ENCODE measurements at regions not wholly inside any gene's neighbourhood (a gene's known extent, or its start where the extent isn't known, plus 50 kb on each side); places are given as distances from the start of the nearest gene placed in this dataset.

GRCh38 chr5:163649514-163649913 is 144.1 kb downstream of the MAT2B start:
- no peaks in the 10 kb centered on the region for H3K79me2 ChIP-seq
- no peaks in the 10 kb centered on the region for H3K27me3 ChIP-seq
- H3K36me3 ChIP-seq (replicated peaks; ENCODE audit: insufficient read depth, low read depth) = no peaks in the 10 kb centered on the region
- DNase-seq (ENCODE audit: low spot score) = no peak
- no peak overlapping the region for H3K4me3 ChIP-seq
- no peak for TF ChIP-seq EZH2phosphoT487 (IDR thresholded peaks at IDR 0.05; ENCODE audit: low read depth, severe bottlenecking, unreplicated experiment)
- TF ChIP-seq EZH2 (IDR thresholded peaks at IDR 0.05; ENCODE audit: borderline replicate concordance) = no peak
- H3K9me2 ChIP-seq (replicated peaks; ENCODE audit: insufficient read depth) = no peaks in the 10 kb centered on the region
- H2AFZ ChIP-seq = no peak overlapping the region
- H4K20me1 ChIP-seq (ENCODE audit: insufficient read depth, poor library complexity, severe bottlenecking) = no peaks in the 10 kb centered on the region
- no peak overlapping the region for H3K4me2 ChIP-seq
- WGBS (ENCODE audit: low lambda C conversion rate, missing lambda C conversion rate) = 88% methylated on average over 2 of the region's 2 CpGs
- H3K9me3 ChIP-seq (ENCODE audit: low read depth) = no peaks in the 10 kb centered on the region
- no peak overlapping the region for H3K27ac ChIP-seq
- no peaks in the 10 kb centered on the region for H3K4me1 ChIP-seq (ENCODE audit: insufficient read depth)

GRCh38 chr5:163653526-163653925 is 148.1 kb downstream of the MAT2B start:
- TF ChIP-seq, protein P1, sequence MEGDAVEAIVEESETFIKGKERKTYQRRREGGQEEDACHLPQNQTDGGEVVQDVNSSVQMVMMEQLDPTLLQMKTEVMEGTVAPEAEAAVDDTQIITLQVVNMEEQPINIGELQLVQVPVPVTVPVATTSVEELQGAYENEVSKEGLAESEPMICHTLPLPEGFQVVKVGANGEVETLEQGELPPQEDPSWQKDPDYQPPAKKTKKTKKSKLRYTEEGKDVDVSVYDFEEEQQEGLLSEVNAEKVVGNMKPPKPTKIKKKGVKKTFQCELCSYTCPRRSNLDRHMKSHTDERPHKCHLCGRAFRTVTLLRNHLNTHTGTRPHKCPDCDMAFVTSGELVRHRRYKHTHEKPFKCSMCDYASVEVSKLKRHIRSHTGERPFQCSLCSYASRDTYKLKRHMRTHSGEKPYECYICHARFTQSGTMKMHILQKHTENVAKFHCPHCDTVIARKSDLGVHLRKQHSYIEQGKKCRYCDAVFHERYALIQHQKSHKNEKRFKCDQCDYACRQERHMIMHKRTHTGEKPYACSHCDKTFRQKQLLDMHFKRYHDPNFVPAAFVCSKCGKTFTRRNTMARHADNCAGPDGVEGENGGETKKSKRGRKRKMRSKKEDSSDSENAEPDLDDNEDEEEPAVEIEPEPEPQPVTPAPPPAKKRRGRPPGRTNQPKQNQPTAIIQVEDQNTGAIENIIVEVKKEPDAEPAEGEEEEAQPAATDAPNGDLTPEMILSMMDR (IDR thresholded peaks at IDR 0.05; ENCODE audit: poor library complexity) = no peak
- TF ChIP-seq EZH2phosphoT487 (IDR thresholded peaks at IDR 0.05; ENCODE audit: low read depth, severe bottlenecking, unreplicated experiment) = no peak
- Histone ChIP-seq H3K9me2 (replicated peaks; ENCODE audit: insufficient read depth) (no peaks in the 10 kb centered on the region), H3K36me3 (replicated peaks; ENCODE audit: insufficient read depth, low read depth) (no peaks in the 10 kb centered on the region), H2AFZ (no peak overlapping the region), H3K27ac (no peak overlapping the region), H3K27me3 (no peaks in the 10 kb centered on the region), H3K9me3 (ENCODE audit: low read depth) (no peaks in the 10 kb centered on the region), H4K20me1 (ENCODE audit: insufficient read depth, poor library complexity, severe bottlenecking) (no peaks in the 10 kb centered on the region), H3K4me2 (no peak overlapping the region), H3K79me2 (no peaks in the 10 kb centered on the region), H3K4me1 (ENCODE audit: insufficient read depth) (no peaks in the 10 kb centered on the region), H3K4me3 (no peak overlapping the region)
- WGBS (ENCODE audit: low lambda C conversion rate, missing lambda C conversion rate) = 96% methylated on average over 1 of the region's 1 CpG
- no peak for DNase-seq (ENCODE audit: low spot score)

GRCh38 chr5:163658702-163659567 is 153.5 kb downstream of the MAT2B start:
- Histone ChIP-seq H3K4me2 (no peak overlapping the region), H3K36me3 (replicated peaks; ENCODE audit: insufficient read depth, low read depth) (no peaks in the 10 kb centered on the region), H2AFZ (no peak overlapping the region), H3K4me3 (no peak overlapping the region), H3K9me2 (replicated peaks; ENCODE audit: insufficient read depth) (no peaks in the 10 kb centered on the region), H4K20me1 (ENCODE audit: insufficient read depth, poor library complexity, severe bottlenecking) (no peaks in the 10 kb centered on the region), H3K27me3 (no peaks in the 10 kb centered on the region), H3K27ac (no peak overlapping the region), H3K4me1 (ENCODE audit: insufficient read depth) (peaks cover 4% of the 10 kb centered on the region), H3K79me2 (no peaks in the 10 kb centered on the region), H3K9me3 (ENCODE audit: low read depth) (no peaks in the 10 kb centered on the region)
- 62% methylated on average over 7 of the region's 7 CpGs for WGBS (ENCODE audit: low lambda C conversion rate, missing lambda C conversion rate)
- TF ChIP-seq, protein P1 (IDR thresholded peaks at IDR 0.05; ENCODE audit: poor library complexity) = no peak
- TF ChIP-seq EZH2 (IDR thresholded peaks at IDR 0.05; ENCODE audit: borderline replicate concordance) (no peak), EZH2phosphoT487 (IDR thresholded peaks at IDR 0.05; ENCODE audit: low read depth, severe bottlenecking, unreplicated experiment) (no peak)
- DNase-seq (ENCODE audit: low spot score) = no peak

- H3K79me2 ChIP-seq = no peaks in the 10 kb centered on the region
- no peaks in the 10 kb centered on the region for H3K36me3 ChIP-seq (replicated peaks; ENCODE audit: insufficient read depth, low read depth)
- TF ChIP-seq, protein P1 (IDR thresholded peaks at IDR 0.05; ENCODE audit: poor library complexity) = no peak
- TF ChIP-seq EZH2 (IDR thresholded peaks at IDR 0.05; ENCODE audit: borderline replicate concordance) (no peak), EZH2phosphoT487 (IDR thresholded peaks at IDR 0.05; ENCODE audit: low read depth, severe bottlenecking, unreplicated experiment) (no peak)
- H3K27me3 ChIP-seq = no peaks in the 10 kb centered on the region
- H3K9me3 ChIP-seq (ENCODE audit: low read depth) = no peaks in the 10 kb centered on the region
- H3K27ac ChIP-seq = no peak overlapping the region
- WGBS (ENCODE audit: low lambda C conversion rate, missing lambda C conversion rate) = 63% methylated on average over 3 of the region's 3 CpGs
- no peaks in the 10 kb centered on the region for H4K20me1 ChIP-seq (ENCODE audit: insufficient read depth, poor library complexity, severe bottlenecking)
- no peak overlapping the region for H3K4me2 ChIP-seq
- H2AFZ ChIP-seq = no peak overlapping the region
- H3K4me3 ChIP-seq = no peak overlapping the region
- DNase-seq (ENCODE audit: low spot score) = no peak
- no peaks in the 10 kb centered on the region for H3K9me2 ChIP-seq (replicated peaks; ENCODE audit: insufficient read depth)
- H3K4me1 ChIP-seq (ENCODE audit: insufficient read depth) = peaks cover 4% of the 10 kb centered on the region
Measured at GRCh38 chr5:163659568-163659902, 154.1 kb downstream of the MAT2B start.

Data from hepatocyte (in vitro differentiated cells).